ENCODE measurements at regions not wholly inside any gene's neighbourhood (a gene's known extent, or its start where the extent isn't known, plus 50 kb on each side); places are given as distances from the start of the nearest gene placed in this dataset.

DNA sequence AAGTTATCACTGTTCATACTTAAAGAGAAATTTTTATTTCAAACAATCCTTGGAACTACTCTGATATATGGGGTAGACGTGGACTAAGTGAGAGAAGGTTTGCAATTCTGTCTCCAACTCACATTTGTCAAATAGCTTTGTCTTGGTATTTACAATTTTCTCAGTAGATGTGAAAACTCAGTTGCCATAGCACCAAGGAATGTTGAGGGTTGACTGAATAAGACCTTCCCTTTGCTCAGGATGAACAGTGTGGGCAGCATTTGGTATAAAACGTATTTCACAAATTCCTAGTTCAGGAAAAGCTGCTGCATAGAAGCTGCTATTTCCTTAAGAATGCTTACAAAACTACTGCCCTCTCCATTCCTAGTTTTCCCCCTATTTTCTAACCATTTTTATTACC is 399.5 kb downstream of the NKX6-1 start:
- TF ChIP-seq, protein P1, sequence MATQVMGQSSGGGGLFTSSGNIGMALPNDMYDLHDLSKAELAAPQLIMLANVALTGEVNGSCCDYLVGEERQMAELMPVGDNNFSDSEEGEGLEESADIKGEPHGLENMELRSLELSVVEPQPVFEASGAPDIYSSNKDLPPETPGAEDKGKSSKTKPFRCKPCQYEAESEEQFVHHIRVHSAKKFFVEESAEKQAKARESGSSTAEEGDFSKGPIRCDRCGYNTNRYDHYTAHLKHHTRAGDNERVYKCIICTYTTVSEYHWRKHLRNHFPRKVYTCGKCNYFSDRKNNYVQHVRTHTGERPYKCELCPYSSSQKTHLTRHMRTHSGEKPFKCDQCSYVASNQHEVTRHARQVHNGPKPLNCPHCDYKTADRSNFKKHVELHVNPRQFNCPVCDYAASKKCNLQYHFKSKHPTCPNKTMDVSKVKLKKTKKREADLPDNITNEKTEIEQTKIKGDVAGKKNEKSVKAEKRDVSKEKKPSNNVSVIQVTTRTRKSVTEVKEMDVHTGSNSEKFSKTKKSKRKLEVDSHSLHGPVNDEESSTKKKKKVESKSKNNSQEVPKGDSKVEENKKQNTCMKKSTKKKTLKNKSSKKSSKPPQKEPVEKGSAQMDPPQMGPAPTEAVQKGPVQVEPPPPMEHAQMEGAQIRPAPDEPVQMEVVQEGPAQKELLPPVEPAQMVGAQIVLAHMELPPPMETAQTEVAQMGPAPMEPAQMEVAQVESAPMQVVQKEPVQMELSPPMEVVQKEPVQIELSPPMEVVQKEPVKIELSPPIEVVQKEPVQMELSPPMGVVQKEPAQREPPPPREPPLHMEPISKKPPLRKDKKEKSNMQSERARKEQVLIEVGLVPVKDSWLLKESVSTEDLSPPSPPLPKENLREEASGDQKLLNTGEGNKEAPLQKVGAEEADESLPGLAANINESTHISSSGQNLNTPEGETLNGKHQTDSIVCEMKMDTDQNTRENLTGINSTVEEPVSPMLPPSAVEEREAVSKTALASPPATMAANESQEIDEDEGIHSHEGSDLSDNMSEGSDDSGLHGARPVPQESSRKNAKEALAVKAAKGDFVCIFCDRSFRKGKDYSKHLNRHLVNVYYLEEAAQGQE (IDR thresholded peaks at IDR 0.05; ENCODE audit: insufficient read depth in 1 of 2, low read depth in 2 of 2, low read length in 2 of 2): no peak
- no peak for TF ChIP-seq TAF1 (IDR thresholded peaks at IDR 0.05; ENCODE audit: borderline replicate concordance, insufficient read depth, low read length)
- TF ChIP-seq FOXP2 (optimal IDR thresholded peaks at IDR 0.05; ENCODE audit: borderline replicate concordance, extremely low read depth, extremely low read length, insufficient read depth): no peak
- no peak for TF ChIP-seq POLR2AphosphoS5 (IDR thresholded peaks at IDR 0.05; ENCODE audit: low read depth, low read length)
- no peak for TF ChIP-seq SIN3A (IDR thresholded peaks at IDR 0.05; ENCODE audit: borderline replicate concordance, insufficient read depth, low read length)

DNA sequence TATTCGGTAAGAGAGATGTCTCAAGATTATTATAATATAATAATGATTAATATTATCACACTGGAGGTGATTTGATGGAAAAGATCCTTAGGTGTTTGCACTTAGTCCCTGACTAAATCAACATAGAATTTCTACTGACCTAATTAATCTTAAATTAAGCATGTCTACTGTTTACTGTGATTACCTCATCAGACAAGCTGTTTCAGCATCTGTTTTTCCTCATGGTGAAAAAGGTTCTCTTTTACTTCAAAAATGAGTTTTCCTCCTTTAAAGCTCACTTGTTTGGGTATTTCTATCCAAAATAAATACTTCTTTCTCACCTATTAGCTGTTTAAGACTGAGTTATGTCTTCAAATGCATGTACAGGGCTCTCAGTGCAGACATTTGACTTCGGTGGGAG is 407.8 kb downstream of the NKX6-1 start:
- TF ChIP-seq TAF1 (IDR thresholded peaks at IDR 0.05; ENCODE audit: borderline replicate concordance, insufficient read depth, low read length) (no peak), FOXP2 (optimal IDR thresholded peaks at IDR 0.05; ENCODE audit: borderline replicate concordance, extremely low read depth, extremely low read length, insufficient read depth) (no peak), POLR2AphosphoS5 (IDR thresholded peaks at IDR 0.05; ENCODE audit: low read depth, low read length) (no peak), SIN3A (IDR thresholded peaks at IDR 0.05; ENCODE audit: borderline replicate concordance, insufficient read depth, low read length) (no peak)
- TF ChIP-seq, protein P1 (IDR thresholded peaks at IDR 0.05; ENCODE audit: insufficient read depth in 1 of 2, low read depth in 2 of 2, low read length in 2 of 2): no peak

DNA sequence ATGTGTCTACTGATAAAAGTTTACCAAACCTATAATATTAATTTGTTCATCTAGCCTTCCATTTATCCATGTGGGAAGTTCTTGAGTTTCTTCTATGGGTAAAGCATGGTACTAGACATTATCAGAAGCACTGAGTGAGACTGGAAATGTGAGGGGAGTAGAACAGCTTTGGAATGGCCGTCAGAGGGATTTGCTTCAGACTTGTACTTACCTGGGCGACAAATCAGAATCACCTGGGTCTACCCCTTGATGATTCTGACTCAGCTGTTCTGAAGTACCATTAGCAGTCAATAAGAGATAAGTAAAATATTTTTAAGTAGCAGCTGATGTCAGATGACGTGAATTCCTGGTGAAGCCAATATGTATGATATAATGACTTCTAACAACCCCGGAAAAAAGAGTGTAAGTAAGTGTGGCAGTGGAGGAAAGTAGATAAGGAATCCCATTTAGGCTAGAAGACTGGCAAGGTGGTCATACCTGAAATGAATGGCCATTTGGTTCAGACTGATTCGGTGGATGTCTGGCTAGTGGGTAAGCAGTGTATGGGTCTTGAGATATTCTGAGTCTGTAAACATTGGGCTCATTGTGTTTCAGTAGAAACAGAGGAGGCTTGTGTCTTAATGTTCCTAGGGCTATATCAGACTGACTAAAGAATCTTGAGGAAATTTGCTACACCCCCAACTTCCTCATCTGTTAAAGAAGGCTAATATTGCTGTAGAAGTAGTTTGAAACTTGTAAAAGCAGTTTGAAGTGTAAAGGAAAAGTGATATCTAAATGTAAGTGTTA is 409.2 kb downstream of the NKX6-1 start:
- TF ChIP-seq SIN3A (IDR thresholded peaks at IDR 0.05; ENCODE audit: borderline replicate concordance, insufficient read depth, low read length) (no peak), POLR2AphosphoS5 (IDR thresholded peaks at IDR 0.05; ENCODE audit: low read depth, low read length) (no peak), FOXP2 (optimal IDR thresholded peaks at IDR 0.05; ENCODE audit: borderline replicate concordance, extremely low read depth, extremely low read length, insufficient read depth) (no peak), TAF1 (IDR thresholded peaks at IDR 0.05; ENCODE audit: borderline replicate concordance, insufficient read depth, low read length) (no peak)
- TF ChIP-seq, protein P1 (IDR thresholded peaks at IDR 0.05; ENCODE audit: insufficient read depth in 1 of 2, low read depth in 2 of 2, low read length in 2 of 2): no peak

DNA sequence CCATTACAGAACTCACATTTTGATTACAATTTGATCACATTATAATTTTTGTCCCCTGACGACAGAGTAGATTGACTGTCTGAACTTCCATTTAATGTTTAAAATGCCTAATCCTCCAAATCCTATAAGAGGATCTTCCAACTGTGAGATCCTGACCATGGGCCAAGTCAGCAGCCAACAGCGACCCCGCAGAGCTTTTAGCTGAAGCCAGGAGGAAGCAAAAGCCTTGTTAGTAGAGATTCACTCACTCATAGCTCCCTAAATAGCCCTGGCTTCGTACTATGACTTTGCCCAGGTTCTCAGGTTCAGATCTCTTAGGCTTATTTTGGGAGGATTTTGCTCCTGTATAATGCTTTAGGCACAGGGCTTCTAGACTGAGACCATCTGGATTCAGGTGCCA is 413.1 kb downstream of the NKX6-1 start:
- TF ChIP-seq, protein P1 (IDR thresholded peaks at IDR 0.05; ENCODE audit: insufficient read depth in 1 of 2, low read depth in 2 of 2, low read length in 2 of 2): no peak
- no peak for TF ChIP-seq FOXP2 (optimal IDR thresholded peaks at IDR 0.05; ENCODE audit: borderline replicate concordance, extremely low read depth, extremely low read length, insufficient read depth)
- TF ChIP-seq POLR2AphosphoS5 (IDR thresholded peaks at IDR 0.05; ENCODE audit: low read depth, low read length): no peak
- TF ChIP-seq TAF1 (IDR thresholded peaks at IDR 0.05; ENCODE audit: borderline replicate concordance, insufficient read depth, low read length): no peak
- TF ChIP-seq SIN3A (IDR thresholded peaks at IDR 0.05; ENCODE audit: borderline replicate concordance, insufficient read depth, low read length): no peak

All from PFSK-1 (cell line).